GM18861 (cell line): ENCODE measurements at regions not wholly inside any gene's neighbourhood (a gene's known extent, or its start where the extent isn't known, plus 50 kb on each side); places are given as distances from the start of the nearest gene placed in this dataset.
"Not testable (repeated sequence)": the region's sequence is repeated elsewhere in the genome, so short reads cannot be mapped to it uniquely, and the experiment has no call there.

Experiments
- ATAC-seq: cut with Tn5 transposase; IDR thresholded peaks from one replicate; pipeline ENCODE4 v1.9.1; 2021; ENCODE audit not compliant: unreplicated experiment

- no peak for ATAC-seq
Observed at GRCh38 chr7:91355695-91356435, 91.6 kb downstream of the FZD1 start.

- ATAC-seq: no peak
Observed at GRCh38 chr7:91356915-91357314, 92.7 kb downstream of the FZD1 start.

DNA sequence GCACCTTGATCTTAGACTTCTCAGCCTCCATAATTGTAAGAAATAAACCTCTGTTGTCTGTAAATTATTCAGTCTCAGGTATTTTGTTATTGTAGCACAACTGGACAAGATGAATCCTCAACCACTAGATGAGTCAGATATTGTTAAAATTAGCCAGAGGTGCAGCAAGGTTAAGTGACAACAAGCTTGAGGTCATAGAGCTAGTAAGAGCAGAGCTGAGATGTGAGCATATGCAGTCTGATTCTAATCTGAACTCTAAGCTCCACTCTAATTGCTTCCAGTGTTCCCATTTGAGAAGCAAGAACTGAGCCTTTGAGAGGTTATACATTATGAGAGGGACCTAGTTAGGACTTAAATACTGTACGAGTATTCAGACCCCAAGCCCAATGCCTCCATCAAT, 93.1 kb downstream of the FZD1 start:
- no peak for ATAC-seq

DNA sequence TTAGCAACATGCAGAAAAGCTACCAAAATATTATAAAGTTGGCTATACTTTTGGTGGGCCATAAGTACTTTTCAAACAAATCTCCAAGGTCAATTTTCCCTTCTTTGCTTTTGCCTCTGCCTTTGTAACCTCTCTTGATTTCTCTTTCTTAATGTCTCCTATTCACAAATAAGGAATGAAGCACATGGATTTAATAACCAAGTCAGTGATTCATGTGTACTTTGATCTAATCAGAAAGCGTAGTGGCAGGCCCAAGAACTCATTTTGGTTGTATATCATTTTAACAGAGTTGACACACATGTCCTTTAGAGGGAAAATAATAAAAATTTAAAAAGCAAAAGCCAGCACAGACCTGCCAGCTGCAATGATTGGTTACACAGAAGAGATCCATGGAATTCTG, 93.7 kb downstream of the FZD1 start:
- ATAC-seq: no peak

DNA sequence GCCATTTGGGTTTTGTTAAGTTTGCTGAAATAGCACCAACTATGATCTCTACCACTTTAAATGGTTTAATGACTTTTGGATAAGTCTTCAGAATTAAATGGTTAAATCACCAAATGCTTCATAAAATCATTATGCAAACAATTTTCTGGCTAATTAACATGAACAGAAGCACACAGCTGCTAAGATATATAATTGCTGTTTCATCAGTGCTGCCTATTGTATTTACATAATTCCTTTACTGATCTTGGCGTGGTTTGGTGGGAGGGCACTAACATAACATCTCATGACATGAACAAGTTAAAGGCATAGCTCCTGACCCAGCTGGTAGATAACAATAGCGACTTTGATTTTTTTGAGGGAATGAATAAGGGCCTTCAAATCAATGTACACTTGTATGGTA, 94.1 kb downstream of the FZD1 start:
- ATAC-seq: no peak

DNA sequence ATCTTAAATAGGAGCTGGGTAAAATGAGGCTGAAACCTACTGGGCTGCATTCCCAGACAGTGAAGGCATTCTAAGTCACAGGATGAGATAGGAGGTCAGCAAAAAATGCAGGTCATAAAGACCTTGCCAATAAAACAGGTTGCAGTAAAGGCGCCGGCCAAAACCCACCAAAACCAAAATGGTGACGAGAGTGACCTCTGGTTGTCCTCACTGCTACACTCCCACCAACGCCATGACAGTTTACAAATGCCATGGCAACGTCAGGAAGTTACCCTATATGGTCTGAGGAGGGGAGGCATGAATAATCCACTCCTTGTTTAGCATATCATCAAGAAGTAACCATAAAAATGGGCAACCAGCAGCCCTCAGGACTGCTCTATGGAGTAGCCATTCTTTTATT, 100.9 kb downstream of the FZD1 start:
- not testable (repeated sequence) for ATAC-seq

DNA sequence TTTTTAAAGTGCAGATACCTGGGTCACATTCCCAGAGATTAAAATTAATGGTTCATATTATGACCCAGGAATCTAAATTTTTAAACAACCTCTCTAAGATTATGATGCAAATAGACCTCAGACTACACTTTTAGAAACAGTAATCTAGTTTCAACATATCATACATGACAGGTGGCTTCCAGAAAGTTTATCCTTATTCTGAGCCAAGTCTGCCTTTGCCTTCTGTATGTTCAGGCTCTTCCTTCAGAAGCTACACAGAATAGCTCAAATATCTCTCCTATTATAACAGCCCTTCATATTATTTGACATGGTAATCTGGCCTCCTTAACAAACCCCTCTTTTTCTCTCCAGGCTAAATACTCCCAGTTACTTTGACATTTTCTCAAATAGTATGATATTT, 101.9 kb downstream of the FZD1 start:
- ATAC-seq: no peak

DNA sequence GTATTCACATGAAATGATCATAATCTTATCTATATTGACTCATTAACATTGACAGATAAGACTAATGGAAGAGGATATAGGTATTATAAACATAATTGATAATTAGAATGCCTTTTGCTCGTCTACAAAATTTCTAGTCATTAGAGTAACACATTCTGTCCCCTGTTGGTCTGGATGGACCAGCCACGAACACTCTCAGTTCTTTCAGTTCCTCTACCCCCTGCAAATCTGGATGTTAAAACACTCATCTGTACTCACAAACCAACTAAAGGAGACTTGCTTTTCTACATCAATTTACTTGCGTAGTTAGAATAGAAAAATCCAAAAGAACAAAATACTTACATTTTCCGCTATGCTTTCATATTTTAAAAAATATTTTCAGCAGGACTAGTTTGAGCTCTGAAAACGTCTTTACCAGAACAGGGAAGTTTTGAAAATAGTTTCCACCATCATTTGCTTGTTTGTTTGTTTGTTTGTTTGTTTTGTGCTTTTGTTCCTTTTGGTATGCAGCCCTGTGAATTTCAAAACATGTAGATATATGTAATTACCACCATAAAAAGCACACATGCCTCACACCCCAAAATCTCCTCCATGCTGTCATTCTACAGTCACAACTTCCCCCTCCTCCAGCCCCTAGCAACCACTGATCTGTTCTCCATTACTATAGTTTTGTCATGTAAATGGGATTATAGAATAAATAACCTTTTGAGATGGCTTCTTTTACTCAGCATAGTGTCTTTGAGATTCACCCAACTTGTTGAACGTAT, 103.8 kb downstream of the FZD1 start:
- ATAC-seq: no peak

DNA sequence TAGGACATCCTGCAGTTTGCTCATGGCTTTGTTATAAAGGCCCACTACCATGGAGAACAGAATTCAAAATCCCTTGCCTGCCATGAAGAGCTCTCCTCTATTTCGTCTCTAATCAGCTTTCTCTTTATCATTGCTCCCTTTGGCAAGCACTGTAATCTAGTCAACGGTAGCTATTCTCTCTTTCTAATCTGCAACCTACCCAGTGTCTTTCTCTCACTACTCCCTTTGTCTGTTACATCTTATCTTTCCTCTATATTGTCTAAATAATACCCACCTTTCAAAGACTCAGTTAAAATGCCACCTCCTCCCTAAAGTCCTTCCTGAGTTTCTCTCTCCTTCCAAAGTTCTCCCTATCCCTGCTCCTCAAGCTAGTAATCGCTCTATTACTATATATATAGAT, 108.1 kb downstream of the FZD1 start:
- ATAC-seq: no peak

GRCh38 chr7:91373111-91373800, 109.0 kb downstream of the FZD1 start:
- no peak for ATAC-seq

DNA sequence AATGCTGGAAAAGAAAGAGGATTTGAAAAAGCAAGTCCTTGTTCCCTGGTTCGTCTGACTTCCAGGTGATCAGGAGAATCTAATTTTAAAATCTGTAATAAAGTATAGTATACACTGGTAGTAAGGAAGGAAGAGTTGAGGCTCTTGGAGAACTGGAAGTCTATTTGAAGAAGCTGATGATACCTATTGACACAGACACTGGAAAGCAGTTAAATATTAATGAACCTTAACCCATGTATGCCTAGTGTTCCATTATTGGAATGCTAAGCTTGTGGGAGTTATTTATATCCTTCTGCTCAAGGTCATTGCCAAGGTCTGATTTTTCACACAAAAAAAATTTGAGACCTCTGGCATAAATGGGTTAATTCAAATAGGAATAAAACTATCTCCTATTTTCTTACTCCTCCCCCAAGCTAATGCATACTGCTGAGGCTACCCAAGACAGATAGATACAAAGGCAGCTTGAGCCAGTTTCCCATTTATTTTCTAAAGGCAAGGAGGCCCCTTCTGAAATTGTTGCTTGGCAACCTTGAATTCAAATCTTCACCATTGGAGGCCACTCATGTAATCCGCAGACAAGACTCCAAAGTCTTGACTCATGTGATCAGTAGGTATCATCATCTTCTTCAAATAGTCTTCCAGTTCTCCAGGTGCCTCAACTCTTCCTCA, 110.2 kb downstream of the FZD1 start:
- no peak for ATAC-seq

DNA sequence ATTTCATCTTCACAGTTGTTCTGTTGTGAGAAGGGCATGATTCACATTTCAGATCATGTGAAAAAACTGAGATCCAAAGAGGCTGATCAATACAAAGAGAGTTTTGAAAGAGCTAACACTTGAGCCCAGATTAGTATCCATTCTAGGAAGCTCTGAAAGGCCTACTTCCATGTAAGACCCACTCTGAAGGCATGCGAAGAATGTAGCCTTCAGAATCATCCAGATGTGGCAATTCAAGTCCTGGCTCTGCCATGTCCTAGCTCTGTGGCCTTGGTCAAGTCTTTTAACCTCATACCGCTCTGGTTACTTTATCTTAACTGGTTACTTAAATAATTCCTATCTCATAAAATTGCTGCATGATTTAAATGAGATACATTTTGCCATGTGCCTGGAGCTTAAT, 111.1 kb downstream of the FZD1 start:
- ATAC-seq: no peak

DNA sequence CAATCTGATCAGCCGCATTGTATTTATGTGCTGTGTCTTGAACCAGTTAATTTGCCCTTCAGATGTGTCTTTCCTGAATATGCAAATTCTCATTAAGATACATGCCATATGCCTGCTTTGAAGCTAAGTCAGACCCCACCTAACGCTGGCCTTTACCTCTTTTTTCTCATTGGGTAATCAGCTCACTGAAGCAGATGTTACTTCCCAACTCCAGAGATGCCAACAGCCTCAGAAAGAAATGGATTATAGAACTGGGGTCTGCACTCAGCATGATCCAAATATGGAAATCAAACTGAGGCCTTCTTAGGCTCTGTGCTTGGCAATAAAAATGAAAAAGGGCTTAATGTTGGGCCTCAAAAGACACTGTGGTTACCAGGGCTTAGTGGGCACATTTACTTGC, 113.9 kb downstream of the FZD1 start:
- no peak for ATAC-seq

DNA sequence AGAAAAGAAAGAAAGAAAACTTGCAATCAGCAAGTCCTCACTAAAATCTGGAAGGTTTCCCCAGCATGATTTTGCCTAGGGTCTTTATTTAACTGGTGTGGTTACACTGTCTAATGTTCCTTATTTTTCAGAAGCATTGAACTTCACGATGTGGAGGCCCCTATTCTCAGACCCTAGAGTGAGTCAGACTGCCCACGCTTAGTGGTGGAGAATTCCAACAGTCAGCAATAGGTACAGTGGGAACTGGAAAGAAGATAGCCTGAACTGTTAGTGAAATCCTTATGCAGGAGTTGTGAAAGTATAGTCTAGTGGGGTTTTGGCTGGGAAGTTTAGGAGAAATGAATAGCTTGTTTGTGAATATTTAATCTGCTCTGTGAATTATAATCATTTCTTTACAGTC, 115.0 kb downstream of the FZD1 start:
- ATAC-seq: no peak

GRCh38 chr7:91379991-91380390, 115.8 kb downstream of the FZD1 start:
- ATAC-seq: no peak

DNA sequence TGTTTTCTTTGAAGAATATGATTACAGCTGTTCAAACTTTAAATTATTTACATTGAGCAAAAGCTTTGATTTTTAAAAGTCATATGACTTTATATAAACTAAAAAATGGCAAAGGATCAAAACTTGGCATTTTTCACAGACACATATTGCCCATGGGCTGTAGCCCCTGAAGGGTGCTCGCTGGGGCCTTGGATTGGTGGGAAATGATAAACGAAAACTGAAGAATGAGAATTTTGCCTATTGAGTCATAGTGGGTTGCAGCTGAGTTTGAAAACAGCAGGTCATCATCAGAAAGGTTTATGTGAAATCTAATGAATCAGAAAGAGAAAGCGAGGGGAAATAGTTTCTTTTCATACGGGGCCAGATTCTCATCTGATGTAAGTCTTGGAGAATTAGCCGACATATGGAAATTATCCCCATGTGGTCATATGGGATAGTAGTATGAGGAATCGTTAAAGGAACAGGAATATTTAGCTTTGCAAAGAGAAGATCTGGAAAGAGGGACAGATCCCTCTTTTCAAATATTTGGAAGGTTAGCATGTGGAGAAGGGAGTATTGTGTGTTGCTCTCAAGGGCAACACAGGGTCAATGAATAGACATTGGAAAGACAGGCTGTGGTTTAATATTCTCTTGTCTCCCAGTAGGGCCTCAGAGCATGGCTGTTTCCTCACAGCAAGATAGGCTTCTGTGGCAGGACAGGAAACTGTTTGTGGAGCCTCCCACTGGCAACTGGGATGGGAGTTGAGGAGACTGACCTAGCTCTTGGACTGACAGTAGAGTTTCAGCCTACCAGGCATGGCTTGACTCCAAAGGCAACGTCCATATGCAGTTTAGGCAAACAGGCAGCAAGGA, 119.0 kb downstream of the FZD1 start:
- no peak for ATAC-seq

DNA sequence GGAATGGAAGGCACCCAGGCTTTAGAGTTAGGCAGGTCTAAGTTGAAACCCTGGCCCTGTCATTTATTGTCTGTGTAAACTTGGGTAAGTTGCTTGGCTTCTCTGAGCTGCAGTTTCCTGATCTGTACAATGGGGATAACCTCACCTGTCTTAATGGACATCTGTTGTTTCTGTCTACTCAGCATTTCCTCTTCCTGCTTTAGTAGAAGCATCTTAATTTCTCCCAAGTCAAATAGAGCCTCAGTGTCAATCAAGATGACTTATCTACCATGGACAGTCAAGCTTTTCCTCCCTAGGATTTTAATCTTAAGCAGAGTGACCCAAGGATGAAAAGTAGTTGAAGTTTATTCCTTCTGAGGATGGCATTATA, 119.7 kb downstream of the FZD1 start:
- ATAC-seq: no peak

DNA sequence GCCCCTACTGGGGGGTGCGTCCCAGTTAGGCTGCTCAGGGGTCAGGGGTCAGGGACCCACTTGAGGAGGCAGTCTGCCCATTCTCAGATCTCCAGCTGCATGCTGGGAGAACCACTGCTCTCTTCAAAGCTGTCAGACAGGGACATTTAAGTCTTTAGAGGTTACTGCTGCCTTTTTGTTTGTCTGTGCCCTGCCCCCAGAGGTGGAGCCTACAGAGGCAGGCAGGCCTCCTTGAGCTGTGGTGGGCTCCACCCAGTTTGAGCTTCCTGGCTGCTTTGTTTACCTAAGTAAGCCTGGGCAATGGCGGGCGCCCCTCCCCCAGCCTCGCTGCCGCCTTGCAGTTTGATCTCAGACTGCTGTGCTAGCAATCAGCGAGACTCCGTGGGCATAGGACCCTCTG, 130.5 kb downstream of the FZD1 start:
- not testable (repeated sequence) for ATAC-seq

DNA sequence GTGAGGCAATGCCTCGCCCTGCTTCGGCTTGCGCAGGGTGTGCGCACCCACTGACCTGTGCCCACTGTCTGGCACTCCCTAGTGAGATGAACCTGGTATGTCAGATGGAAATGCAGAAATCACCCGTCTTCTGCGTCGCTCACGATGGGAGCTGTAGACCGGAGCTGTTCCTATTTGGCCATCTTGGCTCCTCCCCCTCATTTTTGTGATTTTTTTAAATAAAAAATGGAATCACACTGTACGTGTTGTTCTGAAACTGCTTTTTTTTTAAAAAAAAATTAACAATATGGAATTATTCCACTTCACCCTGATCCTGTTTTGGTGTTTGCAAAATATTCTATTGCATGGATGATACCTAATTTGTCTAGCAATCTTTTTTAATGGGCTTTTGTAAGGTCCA, 131.1 kb downstream of the FZD1 start:
- not testable (repeated sequence) for ATAC-seq

- ATAC-seq: no peak
Observed at GRCh38 chr7:91397096-91397495, 132.9 kb downstream of the FZD1 start.

DNA sequence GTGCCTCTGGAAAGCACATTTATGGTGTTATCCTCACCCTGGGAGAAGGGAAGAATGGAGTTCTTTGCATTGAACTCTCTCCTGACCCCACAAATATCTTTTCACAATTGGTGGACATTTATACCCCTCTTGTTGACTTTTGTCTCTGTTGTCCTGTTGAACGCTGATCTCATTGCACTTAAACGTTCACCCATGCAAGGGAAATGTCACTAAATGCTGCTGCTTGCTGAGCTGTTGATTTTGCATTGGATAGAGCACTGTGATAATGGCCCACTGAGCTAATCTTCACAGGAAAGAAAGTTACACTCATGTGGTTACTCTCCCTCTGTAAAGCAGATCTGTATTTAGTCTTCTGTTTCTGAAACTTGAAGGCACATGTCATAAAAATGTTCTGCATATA, 133.4 kb downstream of the FZD1 start:
- ATAC-seq: no peak
